NCI-H2029 (cell line): ENCODE measurements at regions not wholly inside any gene's neighbourhood (a gene's known extent, or its start where the extent isn't known, plus 50 kb on each side); places are given as distances from the start of the nearest gene placed in this dataset.
"Not testable (repeated sequence)": the region's sequence is repeated elsewhere in the genome, so short reads cannot be mapped to it uniquely, and the experiment has no call there.

Experiments
- DNase-seq: peaks from one replicate; lab custom pipeline; 2025; lab: John Stamatoyannopoulos, UW

DNA sequence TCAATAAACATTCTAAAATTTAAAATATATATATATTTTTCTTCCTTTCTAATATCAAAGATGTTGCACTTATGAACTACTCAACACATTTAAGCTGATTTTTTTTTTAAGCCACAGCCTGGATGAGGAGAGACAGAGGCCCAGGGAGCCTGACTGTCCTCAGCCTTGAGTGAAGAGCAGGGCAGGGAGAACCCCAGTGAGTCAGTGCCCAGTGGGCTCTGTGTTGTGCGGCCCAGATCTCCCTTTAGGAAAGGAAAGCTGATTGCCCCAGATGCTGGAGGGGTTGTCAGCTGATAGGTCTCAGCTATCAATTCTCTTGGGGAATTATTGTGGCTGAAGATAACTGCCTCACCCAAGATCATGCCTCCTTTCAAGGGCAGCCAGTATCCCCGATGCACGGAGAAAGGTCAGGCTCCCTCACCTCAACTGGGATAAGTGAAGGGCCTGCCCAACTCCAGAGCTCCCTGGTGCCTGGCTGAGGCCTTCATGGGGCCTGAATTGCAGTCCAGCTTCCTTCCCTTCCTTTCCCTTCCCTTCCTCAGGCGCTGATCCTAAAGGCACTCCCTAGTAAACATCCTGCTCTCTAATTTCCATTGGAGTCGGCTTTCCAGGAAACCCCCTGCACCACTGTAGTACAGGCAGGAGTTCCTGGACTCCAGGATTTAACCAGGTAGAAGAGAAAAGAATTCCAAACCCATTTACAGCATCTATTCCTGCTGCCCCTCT is 106.9 kb upstream of the ATL2 start:
- no peak for DNase-seq

DNA sequence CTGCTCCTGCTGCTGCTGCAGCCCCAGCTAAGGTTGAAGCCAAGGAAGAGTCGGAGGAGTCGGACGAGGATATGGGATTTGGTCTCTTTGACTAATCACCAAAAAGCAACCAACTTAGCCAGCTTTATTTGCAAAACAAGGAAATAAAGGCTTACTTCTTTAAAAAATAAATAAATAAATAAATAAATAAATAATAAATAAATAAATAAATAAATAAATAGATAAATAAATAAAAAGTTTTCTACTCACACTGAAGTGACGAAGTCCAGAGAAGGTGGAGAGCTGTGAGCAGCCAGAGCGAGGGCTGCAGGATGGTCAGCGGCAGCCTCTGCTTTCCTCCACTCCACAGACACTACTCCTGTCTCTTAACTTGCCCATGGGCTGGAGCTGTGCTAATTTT is 105.6 kb upstream of the ATL2 start:
- DNase-seq, result not testable (repeated sequence)

DNA sequence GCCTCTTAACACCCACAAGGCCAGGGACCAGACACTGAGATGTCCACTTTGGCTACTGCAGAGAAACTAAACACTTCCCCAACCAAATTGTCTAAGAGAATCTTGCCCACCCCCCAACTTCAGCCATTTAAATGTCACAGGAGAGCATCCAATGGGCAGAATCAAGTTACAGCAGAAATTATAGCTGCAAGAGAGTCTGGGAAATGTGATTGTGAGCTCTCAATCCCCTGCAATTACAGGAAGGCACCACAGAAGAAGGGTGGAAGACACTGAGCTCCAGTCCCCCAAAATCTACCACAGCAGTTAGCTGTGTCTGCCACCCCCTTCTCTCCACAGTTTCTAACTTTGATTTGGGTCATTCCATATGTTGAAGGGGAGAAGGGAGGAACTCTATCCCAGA is 103.5 kb upstream of the ATL2 start:
- DNase-seq, result no peak

DNA sequence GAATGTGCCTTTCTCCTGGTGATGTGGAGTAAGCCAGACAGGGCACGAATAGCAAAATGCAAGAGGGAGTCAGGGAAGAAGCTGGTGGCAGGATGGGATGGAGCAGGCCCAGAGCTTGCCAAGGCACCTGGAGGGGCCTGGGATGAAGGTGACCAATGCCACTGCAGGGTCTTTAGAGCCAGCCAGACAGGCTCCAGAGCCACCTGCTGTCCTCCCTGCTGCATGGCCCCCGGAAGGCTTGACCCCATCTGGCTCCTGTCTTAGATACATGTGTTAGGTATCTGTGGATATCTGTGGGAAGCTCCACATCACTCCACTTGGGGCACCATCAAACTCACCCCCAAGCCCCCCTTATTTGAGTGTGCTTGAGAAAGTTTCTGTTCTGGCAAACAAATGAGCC is 99.9 kb upstream of the ATL2 start:
- no peak for DNase-seq

DNA sequence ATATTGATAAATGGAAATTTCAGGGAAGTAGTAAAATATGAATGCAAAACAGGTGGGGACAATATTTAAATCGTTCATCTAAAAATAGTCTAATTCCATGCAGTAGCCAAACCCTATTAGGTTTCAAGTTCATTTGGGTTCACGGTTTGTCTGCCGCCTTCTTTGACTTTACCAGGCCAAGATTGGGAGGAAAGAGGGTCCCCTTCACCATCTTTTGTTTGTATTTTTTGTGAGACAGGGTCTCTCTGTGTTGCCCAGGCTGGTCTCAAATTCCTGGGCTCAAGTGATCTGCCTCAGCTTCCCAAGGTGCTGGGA is 98.5 kb upstream of the ATL2 start:
- DNase-seq, result no peak

DNA sequence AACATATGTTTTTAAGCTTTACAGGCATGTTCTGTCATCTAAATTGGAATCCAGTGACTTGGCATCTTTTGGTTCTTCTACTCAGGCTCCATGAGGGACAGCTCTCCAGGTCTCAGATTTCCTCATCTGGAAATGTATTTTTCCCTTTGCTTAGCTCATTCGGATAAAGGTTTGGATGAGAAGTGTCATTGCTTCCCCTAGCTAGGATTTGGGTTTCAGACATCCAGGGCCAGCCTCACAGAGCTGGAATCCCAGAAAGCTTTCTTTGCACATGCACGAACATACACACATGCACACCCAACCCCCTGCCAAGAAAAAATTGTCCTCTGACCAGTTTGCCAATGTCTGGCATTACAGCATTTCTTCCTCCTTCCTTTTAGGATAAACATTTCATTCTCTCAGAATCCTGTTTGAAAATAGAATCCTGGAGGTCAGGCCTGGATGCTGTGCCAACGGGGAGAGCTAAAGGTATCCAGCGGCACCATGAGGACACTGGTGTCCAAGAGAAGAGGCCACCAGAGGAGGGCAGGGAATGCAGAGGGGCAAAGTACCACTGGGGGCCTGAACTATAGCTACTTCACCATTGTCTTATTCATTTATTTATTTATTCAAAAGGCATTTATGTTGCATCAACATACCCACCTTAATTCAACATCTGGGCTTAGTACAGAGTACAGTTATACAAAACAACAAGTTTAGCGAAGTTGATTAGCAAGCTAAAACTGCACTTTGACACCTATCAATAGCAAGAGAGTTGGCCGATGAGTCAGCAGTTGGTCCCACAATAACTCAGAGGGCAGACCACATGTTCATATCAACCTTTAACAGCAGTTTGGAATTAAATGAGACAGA is 97.9 kb upstream of the ATL2 start:
- DNase-seq, result no peak

DNA sequence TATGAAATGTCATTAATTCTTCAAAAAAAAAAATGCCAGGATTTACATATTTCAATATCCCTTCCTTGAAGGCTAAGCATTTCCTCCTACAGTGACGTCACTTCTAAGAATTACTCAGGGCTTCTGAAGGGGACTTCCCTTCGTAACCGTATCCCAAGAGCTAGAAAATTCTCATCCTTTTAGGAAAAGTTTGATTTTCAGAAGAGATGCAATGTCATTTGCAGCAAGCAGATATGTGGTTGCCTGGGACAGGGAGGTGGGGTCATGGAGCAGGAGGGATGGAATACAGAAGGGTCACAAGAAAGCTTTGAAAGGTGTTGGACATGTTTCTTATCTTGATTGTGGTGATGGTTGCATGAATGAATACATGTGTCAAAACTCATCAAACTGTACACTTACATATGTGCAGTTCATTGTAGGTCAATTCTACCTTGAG is 97.0 kb upstream of the ATL2 start:
- DNase-seq, result no peak

DNA sequence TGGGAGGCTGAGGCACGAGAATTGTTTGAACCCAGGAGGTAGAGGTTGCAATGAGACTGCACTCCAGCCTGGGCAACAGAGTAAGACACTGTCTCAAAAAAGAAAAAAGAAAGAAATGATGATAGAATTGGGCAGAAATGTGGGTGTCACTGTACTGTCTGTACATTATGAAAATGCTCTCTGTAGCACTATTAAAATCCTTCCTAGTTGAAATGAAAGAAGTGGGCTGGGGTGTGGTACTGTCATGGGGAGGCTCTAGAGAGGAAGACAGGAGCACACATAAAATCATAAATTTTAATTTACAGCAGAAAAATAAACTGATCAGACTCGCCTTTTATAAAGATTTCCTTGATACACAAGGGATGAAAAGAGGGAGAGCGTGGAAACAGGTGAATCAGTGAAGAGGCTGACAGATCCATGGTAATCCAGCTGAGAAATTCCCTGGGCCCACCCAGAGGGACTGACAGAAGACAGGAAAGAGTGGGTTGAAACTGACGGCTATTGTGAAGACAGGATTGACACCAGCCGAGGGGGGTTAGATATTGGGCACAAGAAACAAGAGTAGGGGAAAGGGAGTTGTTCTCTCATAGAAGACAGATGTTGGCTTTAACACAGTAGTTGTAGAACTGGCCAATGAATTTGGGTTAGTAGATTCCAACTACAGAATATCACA is 96.4 kb upstream of the ATL2 start:
- DNase-seq, result no peak

DNA sequence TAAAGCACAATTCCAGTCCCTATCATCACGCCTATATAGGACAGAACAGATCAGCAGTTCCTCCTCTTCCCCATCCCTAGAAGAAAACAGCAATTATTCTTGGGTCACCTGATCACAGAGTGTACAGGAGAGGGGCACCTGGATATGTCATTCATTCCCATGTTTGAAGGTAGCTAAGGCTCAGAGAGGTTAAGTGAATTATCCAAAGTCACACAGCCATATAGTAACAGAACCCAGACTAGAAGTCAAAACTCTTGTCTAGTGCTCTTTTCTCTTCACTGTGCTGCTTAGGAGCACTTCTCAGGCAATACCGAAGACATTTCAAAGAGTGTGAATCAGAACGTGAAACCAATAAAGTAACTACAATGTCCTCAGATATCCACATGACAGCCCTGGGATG is 93.0 kb upstream of the ATL2 start:
- no peak for DNase-seq

DNA sequence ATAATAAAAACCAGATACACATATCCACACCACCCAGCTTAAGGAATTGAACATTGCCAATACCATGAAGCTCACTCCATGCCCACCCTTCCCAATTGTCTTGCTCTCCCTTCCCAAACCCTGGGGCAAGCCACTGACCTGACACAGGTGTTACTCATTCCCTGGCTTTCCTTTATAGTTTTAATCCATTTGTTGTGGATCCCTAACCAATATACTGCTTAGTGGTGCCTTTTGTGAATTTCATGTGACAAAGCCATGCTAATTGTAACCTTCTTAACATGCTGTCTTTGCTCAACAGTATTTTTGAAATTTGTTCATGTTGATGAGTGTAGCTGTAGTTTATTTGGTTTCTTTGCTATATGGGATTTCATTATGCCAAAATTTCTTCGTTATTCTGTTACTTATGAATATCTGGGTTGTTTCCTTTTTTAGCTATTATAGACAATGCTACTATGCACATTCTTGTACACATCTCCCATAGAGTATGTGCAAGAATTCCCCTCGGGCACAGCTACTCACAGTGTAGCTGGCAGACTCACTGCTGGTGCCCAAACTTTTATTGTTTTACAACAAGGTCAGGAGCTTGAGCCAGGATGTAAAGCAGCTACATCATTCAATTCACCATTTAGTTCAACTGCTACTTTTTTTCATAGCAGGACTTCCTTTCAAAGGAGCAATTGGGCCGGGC is 90.8 kb upstream of the ATL2 start:
- DNase-seq, result no peak

DNA sequence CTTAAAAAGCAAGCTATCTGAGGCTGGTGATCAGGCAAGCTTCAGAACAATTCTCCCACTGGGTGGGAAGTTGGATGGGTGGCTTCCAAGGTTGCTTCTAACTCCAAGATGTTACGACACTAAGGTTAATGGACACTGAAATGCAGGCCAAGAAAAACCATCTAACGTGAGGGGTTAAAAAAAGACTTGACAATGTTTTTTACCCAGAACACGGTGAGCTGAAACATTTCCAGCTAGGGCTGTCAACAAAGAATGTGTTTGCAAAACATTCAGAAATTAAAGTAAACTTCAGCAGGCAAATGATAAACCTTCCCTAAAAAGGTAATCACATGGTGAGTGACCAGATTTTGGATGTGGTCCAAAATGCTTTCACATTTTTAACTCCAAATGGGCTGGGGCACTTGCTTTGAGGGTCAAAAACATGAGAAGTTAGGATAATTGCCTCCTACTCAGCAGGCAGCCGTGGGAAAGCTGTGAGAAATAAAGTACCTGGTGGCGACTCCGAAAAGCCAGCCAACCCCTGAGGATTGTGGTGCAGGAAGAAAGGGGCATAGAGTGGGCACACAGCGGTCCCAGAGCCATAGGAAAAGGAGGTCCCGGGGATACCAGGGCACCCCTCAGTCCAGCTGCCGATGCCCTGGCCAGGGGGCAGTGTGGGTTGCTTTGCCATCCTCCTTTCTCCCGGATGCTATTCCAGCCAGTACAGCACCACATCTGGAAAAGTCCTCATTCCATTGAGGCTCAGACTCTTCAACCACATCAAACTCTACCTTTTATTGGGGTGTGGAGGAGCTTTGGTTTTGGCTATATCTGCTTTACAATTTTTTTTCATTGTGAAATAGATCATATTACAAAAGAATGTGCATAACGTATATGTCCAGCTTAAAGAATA is 90.0 kb upstream of the ATL2 start:
- no peak for DNase-seq

DNA sequence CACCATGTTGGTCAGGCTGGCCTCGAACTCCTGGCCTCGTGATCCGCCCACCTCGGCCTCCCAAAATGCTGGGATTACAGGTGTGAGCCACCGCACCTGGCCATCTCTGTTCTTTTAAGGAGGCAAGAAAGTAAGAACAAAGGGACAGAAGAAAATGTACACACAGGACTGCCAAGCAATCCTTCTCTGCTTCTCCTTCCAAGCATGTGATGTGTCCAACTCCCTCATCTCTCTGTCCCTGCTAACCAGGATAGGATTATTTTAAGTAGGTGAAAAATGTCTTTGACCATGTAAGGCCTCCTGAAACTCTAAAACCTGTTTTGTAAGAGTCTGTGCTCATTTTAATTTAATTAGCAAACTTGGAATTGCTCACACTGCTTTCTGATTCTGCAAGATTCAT is 89.3 kb upstream of the ATL2 start:
- DNase-seq, result no peak

DNA sequence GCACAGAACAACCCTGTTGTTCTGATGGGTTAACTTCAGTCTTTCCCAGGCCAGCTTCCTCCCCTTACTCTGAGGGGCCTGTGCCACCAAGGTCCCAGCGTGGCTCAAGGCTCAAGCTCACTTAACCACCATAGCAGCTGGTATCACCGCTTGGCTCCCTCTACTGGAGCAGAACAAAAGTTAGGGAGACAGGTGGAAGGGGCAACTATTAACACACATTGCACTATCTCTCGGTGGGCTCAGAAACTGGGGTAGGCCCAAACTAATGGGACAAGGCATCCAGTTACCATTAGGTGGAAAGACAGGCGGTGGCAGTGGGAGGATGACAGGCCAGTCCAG is 88.7 kb upstream of the ATL2 start:
- DNase-seq, result no peak

DNA sequence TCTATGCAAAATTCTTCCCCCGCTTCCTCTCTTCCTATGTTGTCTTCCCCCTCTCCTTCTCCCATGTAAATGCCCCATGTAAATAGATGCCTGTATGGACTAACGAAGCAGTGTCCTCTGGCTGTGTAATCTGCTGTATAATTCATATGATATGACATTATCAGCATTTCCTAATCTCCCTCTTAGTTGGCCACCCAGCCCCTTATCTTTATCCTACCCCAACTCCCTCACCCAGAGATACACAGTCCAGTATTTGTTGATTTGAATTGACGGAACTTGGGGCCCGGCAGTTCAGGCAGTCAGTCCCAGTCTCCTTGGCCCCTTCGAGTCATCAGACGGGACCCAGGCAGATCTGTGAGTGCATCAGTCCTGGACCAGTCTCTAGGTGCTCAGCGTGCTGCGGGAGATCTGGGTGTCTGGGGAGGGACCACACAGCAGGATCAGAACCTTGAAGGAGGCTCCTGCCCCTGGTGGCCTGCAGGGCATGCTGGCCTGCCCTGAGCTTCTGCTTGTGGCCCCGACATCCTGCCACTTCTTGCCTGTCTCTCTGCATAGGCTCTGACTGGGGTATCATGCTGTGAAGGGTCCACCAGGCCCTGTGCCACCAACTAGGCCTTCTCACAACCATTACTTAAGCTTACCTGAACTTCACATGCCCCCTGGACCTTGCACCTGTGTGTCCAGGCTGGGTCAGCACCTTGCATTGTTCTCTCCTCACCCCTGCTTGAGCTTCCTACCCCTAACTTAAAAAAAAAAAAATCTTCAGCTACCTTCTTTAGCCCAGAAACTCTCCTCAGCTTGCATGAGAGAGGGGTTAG is 88.1 kb upstream of the ATL2 start:
- DNase-seq, result no peak

DNA sequence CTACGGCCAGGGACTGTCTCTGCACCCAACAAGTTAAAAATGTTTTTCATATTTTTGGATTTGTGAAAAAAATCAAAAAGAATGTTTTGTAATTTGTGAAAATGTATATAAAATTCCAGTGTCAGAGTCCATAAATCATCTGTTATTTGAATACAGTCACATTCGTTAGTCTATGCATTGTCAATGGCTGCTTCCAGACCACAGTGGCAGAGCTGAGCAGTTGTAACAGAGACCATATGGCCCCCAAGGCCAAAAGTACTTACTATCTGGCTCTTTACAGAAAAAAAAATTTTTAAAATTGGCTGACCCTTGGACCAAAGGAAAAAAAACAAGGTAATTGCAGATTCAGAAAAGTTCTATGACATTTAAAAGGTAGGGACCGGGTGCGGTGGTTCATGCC is 86.7 kb upstream of the ATL2 start:
- no peak for DNase-seq

DNA sequence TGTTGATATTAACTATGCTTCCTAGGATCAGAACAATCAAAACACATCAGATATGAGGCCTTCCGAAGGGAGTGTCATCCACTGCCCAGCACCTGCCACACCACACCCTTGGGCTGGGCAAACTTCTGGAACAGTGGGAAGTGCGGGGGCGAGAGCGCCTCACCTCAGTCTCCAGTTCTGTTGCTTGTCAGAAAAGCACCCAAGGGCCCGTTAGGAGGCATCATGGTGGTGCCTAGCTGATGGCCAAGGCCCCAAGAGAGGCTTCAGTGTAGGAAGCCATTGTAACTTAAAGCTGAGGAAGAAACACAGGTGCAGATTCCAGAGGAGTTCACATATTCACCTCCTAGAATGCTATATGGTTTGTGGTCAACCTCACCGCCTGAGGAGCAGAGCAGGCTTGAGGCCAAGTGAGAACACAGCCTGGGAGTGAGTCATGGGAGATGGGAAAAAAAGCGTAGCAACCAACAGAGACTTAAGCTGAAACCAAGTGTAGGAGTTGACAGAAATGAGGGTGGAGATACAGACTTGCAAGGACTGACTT is 85.1 kb upstream of the ATL2 start:
- DNase-seq, result no peak

DNA sequence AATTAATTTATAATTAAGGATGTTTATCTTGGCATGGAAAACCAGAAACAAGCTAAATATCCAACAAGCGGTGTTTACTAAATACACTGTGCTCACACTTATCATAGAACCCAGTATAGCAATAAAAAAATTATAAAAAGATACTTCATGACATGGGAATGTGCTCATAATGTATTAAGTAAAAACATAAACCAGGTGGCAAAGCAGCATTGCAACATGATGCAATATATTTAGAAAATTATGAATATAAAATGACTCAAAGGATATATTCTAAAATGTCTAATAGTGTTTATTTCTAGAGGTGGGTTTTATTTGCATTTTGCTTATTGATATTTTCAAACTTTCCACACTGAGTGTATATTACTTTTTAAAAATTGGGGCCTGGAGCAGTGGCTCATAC is 84.4 kb upstream of the ATL2 start:
- no peak for DNase-seq

DNA sequence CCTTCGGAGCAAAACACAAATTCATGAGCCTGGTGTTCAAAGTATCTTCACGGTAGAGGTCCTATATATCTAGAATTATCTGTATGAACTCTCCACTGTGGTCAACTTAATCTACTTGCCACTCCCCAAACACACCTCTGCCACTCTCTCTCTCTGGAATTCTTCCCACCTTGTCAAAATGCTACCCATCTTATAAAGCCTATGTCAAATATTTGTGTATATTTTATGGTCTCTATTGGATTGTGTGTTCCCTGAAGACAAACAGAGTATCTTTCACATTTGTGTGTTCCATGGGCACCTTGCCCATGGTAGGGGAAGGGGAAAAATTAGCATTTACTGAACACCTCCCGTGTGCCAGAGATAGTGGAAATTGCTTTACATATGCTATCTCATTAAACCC is 83.2 kb upstream of the ATL2 start:
- DNase-seq, result no peak

DNA sequence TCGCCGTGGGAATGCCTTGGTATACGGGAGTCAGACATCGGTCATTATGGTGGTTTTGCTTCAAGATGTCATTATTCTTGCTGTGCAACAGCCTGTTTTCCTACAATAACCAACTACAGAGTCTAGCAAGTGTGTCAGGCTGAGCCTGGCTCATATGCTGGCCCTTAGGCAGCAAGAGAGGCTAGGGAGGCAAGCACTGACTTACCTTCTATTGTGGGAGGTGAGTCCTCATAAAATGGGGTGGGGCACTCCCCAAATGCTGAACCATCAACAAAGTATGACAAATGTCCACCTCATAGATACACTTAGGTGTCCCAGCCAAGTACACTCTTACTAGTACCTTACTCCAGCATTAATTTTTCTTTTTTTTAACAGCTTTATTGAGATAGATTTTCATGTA is 77.0 kb upstream of the ATL2 start:
- DNase-seq, result no peak

DNA sequence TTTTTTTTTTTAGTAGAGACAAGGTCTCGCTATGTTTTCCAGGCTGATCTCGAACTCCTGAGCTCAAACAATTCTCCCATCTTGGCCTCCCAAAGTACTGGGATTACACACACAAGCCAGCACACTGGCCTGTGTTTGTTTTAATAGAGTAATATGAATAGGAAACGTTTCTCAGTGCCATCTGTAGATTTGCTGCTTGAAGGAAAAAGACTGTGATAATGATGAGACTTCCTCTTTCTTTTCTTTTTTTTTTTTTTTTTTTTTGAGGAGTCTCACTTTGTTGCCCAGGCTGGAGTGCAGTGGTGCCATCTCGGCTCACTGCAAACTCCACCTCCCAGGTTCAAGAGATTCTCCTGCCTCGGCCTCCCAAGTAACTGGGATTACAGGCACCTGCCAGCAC is 74.7 kb upstream of the ATL2 start:
- DNase-seq, result not testable (repeated sequence)

DNA sequence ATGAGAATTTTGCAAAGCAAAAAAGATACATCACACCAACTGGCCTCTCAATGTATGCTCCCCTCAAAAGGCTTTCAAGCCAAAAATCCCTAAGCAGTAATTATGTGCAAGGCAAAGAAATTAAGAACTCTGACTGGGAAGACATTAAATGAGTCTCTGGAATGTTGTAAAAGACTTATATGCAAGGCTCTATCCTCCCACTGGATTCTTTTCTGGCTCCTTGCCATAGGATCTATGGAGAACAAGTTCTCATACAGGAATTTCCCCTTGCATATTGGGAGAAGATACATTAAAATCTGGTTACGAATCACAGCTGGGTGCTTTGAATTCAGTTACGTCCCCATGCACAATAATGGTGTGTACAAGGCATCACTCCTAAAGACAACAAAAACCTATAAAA is 73.4 kb upstream of the ATL2 start:
- DNase-seq, result no peak
